GM18505 (cell line): ENCODE measurements at regions not wholly inside any gene's neighbourhood (a gene's known extent, or its start where the extent isn't known, plus 50 kb on each side); places are given as distances from the start of the nearest gene placed in this dataset.
"Not testable (repeated sequence)": the region's sequence is repeated elsewhere in the genome, so short reads cannot be mapped to it uniquely, and the experiment has no call there.

Experiments used
- ATAC-seq: cut with Tn5 transposase; IDR thresholded peaks from one replicate; pipeline ENCODE4 v1.9.1; 2021; ENCODE audit not compliant: unreplicated experiment
- POLR2A ChIP-seq: IDR thresholded peaks from 4 replicates; pipeline ENCODE4 v1.6.1; 2011; ENCODE audit warnings: borderline replicate concordance; ENCODE audit not compliant: insufficient read depth, insufficient read length; ENCODE audit errors: extremely low read depth

DNA sequence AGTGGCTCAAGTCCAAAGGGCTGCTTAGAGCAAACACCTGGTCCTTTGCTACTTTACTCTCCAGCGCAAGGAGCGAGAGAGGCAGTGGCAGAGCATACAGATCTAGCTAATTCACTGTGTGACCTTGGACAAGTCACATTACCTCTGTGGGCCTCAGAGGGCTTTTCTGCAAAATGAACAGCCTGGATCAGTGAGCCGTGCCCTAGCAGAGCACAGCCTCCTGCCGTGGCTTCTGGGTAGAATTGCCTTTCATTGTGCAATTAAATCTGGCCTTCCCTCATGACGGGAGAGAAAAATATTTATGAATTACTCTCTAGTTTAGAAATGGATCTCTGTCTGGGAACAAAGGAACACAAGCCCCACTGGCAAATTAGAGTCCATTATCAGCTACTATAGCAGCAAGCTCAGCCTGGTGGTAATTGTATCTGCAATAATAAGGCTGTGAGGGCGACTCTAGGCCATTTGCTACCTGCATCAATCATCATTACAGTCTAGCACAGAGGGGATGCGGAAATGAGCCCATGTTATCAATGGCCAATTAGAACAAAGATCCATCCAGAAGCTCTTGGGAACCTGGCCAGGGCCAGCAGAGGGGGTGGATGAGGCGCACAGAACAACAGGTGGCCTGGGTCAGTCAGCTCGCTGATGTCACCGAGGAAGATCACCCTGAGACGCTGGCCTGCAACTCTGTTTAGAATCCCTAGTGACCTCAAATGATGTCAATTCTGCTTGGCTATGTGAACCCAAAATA is 114.2 kb upstream of the LY86 start:
- no peak for ATAC-seq
- no peak for TF ChIP-seq POLR2A

DNA sequence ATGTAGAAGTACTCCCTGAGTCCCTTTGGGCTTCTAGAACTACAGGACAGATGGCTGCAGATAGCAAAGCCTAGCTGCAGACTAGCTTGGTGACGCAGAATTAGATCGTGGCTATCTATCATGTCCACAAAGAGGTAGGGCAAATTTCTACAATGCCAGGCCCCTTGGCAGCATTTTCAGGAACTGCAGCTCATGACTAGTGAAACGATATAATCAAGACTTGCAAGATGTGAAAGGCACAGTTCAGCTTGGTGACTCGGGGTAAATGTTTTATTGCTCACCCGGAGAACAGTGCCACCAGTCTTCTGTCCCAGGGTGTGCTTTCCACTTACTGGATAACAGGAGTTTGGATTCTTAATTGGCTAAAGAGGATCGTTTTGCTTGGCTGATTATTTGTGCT is 108.7 kb upstream of the LY86 start:
- no peak for ATAC-seq
- no peak for TF ChIP-seq POLR2A

DNA sequence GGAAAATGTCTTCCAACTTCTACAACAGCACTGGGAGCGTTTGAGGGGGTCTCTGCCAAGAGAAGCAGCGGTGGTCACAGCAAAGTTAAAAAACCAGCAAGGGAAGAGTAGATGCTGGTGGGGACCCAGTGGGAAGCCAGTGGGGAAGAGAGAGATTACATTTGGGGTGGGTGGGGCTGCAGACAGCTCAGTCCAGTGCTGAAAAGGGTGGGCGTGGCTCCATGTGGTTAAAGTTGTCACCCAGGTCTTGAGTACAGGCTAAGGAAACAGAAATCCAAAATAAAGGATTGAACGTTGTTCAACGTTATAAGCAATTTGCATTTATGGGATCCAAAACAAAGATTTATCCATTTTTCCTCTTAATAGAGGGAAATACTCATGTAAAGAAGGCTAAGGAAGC is 106.3 kb upstream of the LY86 start:
- ATAC-seq: no peak
- no peak for TF ChIP-seq POLR2A

DNA sequence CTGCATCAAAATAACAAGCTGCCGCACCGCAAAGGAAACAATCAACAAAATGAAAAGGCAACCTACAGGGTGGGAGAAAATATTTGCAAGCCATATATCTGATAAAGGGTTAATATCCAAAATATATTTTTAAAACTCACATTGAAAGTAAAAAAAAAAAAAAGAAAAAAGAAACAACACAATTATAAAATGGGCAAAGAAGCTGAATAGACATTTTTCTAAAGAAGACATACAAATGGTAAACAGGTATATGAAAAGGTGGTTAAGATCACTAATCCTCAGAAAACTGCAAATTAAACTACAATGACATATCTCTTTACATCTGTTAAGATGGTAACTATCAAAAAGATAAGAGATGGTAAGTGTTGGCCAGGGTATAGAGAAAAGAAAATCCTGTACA is 105.4 kb upstream of the LY86 start:
- ATAC-seq: no peak
- TF ChIP-seq POLR2A: no peak

DNA sequence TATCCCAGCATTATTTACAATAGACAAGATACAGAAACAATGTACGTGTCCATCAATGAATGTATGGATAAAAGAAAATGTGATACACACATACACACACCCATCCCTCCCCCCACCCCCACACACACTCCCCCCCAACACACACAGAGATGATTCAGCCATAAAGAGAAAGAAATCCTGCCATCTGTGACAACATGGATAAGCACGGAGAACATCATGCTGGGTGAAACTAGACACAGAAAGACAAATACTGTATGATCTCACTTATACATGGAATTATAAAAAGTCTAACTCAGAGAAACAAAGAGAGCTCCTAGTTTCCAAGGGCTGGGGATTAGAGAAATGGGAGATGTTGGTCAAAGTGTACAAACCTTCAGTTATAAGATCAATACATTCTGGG is 104.8 kb upstream of the LY86 start:
- no peak for ATAC-seq
- no peak for TF ChIP-seq POLR2A

DNA sequence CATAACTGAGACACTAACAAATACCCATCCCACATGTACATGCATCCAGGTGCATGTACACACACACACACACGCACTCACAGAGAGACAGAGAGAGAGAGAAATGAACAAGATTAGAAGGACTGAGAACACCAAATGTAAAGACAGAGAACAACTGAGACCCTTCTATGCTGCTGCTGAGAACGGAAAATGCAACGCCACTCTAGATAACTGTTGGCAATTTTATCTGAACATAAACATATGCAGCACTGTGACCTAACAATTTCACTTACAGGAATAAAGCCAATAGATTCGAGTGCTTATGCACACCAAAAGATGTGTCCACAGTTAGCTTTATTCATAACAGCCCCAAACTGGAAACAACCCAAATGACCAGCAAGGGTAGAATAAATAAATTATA is 103.8 kb upstream of the LY86 start:
- no peak for ATAC-seq
- no peak for TF ChIP-seq POLR2A

DNA sequence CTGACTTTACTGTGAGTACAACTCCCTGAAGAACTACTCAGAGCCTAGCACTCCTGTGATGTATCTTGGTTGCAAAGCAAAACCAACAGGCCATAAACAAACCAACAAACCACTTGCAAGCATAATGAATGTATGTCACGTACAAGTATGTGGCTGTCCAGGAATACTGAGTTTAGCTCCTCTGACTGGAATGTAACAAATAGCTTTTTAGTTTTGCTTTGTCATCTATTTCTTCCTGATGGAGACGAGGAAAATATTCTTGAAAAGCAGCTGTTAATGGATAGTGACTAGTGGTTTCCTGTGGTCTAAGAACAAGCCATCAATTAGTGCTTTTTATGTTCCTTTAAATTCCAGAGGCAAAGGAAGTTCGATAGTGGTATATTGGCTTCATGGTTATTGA is 101.9 kb upstream of the LY86 start:
- no peak for TF ChIP-seq POLR2A
- no peak for ATAC-seq

DNA sequence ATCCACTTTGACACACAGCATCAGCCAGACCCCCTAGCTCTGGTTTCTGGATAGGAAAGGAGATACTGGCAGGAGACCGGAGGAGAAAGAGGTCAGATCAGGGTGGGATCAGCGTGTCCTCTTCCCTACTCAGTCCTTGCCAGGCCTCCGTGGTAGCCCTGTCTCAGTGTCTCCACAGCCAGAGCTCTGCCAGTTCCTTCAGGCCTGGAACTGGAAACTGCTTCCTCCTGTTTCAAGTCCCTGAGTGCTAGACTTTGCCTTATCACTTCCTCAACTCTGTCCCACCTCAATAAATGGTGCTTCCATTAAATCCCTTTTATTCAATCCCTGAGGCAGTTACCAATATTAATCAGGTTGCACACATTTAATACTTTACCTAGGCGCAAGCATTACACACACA is 96.8 kb upstream of the LY86 start:
- no peak for TF ChIP-seq POLR2A
- no peak for ATAC-seq

DNA sequence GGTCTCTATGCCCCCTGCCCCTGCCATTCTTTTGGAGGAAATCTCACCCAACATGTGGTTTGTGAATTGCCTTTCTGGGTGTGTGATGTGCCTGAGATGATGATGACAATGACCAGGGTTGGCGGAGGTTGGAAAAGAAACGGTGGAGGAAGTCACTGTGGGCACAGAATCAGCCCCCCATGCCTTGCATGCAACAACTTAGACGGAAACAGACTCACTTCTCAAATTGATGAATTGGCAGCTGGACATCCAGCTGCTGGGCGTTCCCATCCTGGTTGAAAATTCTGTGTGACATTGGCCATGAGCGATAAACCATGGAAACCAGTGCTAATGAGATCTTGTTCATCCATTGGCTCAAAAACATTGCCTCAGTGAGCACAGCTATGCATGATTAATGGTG is 95.8 kb upstream of the LY86 start:
- ATAC-seq: no peak
- TF ChIP-seq POLR2A: no peak

- ATAC-seq: not testable (repeated sequence)
Measured at GRCh38 chr6:6494139-6494538, 94.4 kb upstream of the LY86 start.

DNA sequence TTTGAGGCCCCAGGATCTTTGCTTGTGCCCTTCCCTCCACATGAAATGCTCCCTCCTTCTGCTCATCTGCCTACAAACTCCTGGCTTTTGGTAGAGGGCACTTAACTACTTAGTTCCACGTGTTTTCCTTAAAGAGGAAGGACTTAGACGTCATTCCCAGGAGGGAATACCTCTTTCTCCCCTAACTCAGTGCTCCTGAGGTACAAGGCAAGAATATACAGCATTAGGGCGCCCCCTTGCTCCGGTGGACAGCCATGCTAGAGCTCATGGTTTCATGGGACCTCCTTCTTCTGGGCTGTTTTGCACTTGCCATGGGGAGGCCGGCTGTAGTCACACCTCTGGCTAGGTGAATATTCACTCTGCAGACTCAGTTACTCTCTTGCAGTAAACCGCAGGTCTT is 93.8 kb upstream of the LY86 start:
- no peak for ATAC-seq
- no peak for TF ChIP-seq POLR2A

- no peak for ATAC-seq
- TF ChIP-seq POLR2A: no peak
Measured at GRCh38 chr6:6495851-6496250, 92.7 kb upstream of the LY86 start.

DNA sequence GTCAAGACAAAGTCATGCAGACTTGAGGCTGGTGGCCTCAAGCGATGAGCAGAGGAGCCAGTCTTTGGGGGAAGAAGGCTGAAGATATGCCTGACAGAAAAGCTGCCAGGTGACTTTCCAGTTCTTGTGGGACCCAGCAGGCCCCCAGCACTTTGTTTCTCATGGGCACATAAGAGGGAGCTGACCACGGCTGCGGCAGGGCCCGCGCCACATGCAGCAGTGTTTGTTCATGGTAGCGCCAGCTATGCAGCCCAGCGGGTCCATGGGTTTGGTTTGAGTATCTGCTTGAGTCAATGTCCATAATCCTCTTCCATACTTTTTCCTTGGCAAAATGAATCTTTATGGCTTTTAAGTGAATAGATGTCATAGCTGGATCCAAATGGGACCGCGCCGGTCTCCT is 91.0 kb upstream of the LY86 start:
- no peak for ATAC-seq
- no peak for TF ChIP-seq POLR2A

DNA sequence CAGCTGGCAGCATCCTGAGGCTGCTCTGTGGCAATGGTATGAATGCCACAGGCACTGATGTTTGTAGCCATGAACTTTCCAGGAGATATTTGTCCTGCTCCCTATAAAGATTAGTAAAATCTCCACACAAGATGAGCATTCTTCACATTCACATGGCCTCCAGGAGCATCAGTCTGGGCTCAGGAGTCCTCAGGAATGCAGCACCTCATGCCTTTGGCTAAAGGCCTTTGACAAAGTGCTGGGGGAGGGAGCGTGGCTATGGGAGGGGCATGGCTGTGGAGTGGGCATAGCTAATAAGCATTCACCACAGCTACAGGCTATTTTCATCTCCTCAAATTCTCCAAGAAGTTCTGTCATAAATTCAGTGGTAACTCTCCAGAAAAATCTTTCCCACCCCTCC is 90.5 kb upstream of the LY86 start:
- no peak for ATAC-seq

GRCh38 chr6:6503191-6503590 is 85.3 kb upstream of the LY86 start:
- no peak for ATAC-seq
- no peak for TF ChIP-seq POLR2A

More for the DNA sequence above, 90.5 kb upstream of the LY86 start:
- no peak for TF ChIP-seq POLR2A
